Thyroid gland (tissue), 4 donors: ENCODE measurements at regions not wholly inside any gene's neighbourhood (a gene's known extent, or its start where the extent isn't known, plus 50 kb on each side); places are given as distances from the start of the nearest gene placed in this dataset.

Source experiments
- DNase-seq, 2 donors: peaks; one replicate each; pipeline ENCODE4 v3.0.0-alpha.2; 2019
- H3K27ac ChIP-seq, 3 donors: fragments of 200-600 bp; sonication (generic); 1 replicate in 2 of 3; 2 replicates in 1 of 3; pipeline ENCODE4 v1.5.1; 2016 to 2019; ENCODE audit warnings: mild to moderate bottlenecking in 1 of 3, moderate library complexity in 1 of 3
- H3K27me3 ChIP-seq: fragments of 200-600 bp; sonication (generic); one replicate; pipeline ENCODE4 v1.5.1; 2019
- H3K36me3 ChIP-seq, 2 donors: fragments of 200-600 bp; sonication (generic); one replicate each; pipeline ENCODE4 v1.5.1; 2016 to 2019
- H3K4me1 ChIP-seq, 2 donors: fragments of 200-600 bp; sonication (generic); one replicate each; pipeline ENCODE4 v1.5.1; 2017 to 2019
- H3K4me3 ChIP-seq, 3 donors: fragments of 200-600 bp; sonication (generic); replicated peaks in 1 of 3; 1 replicate in 2 of 3; 2 replicates in 1 of 3; pipeline ENCODE4 v1.5.1; 2016; ENCODE audit warnings: mild to moderate bottlenecking in 1 of 3
- H3K9me3 ChIP-seq: fragments of 200-600 bp; sonication (generic); one replicate; pipeline ENCODE4 v1.5.1; 2017
- CTCF ChIP-seq, 6 experiments: fragments of 200-600 bp in 3 of 6; fragments of 450-650 bp in 3 of 6; sonication (generic) in 3 of 6; IDR thresholded peaks; one replicate each; pipeline ENCODE4 v1.5.1; 2016 to 2019; ENCODE audit warnings: antibody characterized with exemption in 6 of 6, mild to moderate bottlenecking in 2 of 6, inconsistent platforms in 1 of 6, moderate library complexity in 1 of 6
- POLR2A ChIP-seq, 2 donors: fragments of 450-650 bp; IDR thresholded peaks; one replicate each; pipeline ENCODE4 v1.6.1; 2017; ENCODE audit warnings: antibody characterized with exemption in 2 of 2, mild to moderate bottlenecking in 2 of 2, moderate library complexity in 1 of 2
- WGBS, 2 donors: methylation state at CpG; one replicate each; pipeline ENCODE4 v1.1.5; 2017; 5-methylcytosine and 5-hydroxymethylcytosine counted together
- intact Hi-C: fragments of 100-400 bp; cut with DNase I; formaldehyde crosslinking; loops from one replicate; pipeline ENCODE4 v1.15.1; 2023

DNA sequence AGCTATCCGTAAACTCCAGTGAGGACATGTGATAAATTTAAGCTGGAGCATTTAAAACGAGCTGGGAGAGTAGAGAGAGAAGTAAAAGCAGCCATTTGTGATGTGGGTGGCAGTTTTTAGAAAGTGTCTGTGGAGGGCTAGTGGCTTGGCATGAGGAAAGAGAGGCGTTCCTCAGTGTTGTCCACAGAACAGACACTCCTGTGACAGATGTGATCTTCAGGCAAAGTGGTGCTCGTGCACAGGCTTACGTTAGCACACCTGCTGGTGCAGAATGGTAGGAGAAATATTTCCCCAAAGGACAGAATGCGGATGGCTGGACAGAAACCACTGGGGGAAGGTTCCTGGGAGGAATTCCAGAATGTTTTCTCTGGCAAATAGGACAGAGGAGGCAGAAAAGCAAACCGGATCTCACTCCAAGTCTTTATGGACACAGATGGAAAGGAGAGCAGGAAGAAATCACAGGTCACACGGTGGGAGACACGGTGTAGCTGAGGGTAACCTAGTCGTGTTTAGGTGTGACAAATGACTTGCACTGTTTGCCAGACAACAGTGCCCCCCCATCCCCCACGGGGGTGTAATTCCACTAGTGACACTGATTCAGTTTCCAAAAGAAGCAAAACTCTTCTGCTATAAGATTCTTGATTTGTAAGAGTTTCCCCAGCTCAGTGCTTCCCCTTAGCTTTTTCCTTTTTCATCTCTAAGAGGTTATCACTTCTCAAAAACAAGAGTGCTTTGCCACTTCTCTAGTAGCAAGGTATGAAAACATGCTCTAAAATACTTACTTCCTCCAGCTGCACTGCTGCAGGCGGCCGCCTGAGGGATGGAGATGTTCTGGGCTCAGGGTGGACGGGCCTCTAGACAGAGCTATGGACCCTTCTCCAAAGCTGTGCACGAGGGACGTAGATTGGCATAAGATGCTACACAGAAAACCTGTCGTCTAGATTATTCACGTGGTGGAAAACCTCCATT, 293.2 kb downstream of the QKI start:
- no peaks in the 10 kb centered on the region for H3K9me3 ChIP-seq
- no peak overlapping the region for H3K27ac ChIP-seq
- H3K36me3 ChIP-seq = no peaks in the 10 kb centered on the region
- intact Hi-C loops = no loop called here
- no peak for DNase-seq
- peaks cover 8 to 21% of the 10 kb centered on the region in 2 donors for H3K4me1 ChIP-seq
- TF ChIP-seq CTCF (IDR thresholded peaks at IDR 0.05) (no peak), POLR2A (IDR thresholded peaks at IDR 0.05) (no peak)
- 46% methylated on average over 16 to 18 of the region's 18 CpGs for WGBS, 2 donors
- H3K4me3 ChIP-seq = no peak overlapping the region
- H3K27me3 ChIP-seq = no peaks in the 10 kb centered on the region

GRCh38 chr6:163706500-163707087, 292.1 kb downstream of the QKI start:
- Histone ChIP-seq H3K27ac (no peak overlapping the region), H3K4me1 (peaks cover 11 to 19% of the 10 kb centered on the region in 2 donors), H3K9me3 (no peaks in the 10 kb centered on the region), H3K36me3 (no peaks in the 10 kb centered on the region), H3K4me3 (no peak overlapping the region), H3K27me3 (no peaks in the 10 kb centered on the region)
- WGBS, 2 donors = 96 to 97% methylated on average over 6 of the region's 6 CpGs
- no peak for TF ChIP-seq CTCF (IDR thresholded peaks at IDR 0.05)
- TF ChIP-seq POLR2A (IDR thresholded peaks at IDR 0.05) = no peak
- intact Hi-C loops = no loop called here
- DNase-seq = no peak

DNA sequence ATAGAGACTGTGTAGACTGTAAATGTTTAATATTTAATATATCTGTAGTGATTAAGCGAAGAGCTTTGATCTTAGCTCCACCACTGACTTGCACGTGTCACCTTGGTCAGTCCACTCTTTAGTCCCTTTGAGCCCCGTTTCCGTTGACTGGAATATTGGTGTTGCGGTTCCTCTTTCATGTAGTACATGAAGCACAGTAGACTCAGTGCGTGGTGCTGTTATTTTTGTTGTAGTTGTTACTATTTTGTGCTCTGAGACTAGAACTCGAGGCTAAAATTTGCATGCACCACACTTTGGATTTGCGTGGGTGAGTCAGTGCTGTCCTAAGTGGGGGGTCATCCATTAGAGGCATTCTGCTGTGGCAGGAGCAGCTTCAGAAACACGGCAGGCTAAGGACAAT, 291.4 kb downstream of the QKI start:
- H3K4me3 ChIP-seq = no peak overlapping the region
- H3K36me3 ChIP-seq = no peaks in the 10 kb centered on the region
- TF ChIP-seq CTCF (IDR thresholded peaks at IDR 0.05) (no peak), POLR2A (IDR thresholded peaks at IDR 0.05) (no peak)
- DNase-seq = no peak
- peaks cover 11 to 19% of the 10 kb centered on the region in 2 donors for H3K4me1 ChIP-seq
- intact Hi-C loops = no loop called here
- H3K27ac ChIP-seq = no peak overlapping the region
- no peaks in the 10 kb centered on the region for H3K9me3 ChIP-seq
- H3K27me3 ChIP-seq = no peaks in the 10 kb centered on the region
- 93 to 95% methylated on average over 9 of the region's 9 CpGs for WGBS, 2 donors

GRCh38 chr6:163702736-163703135, 288.2 kb downstream of the QKI start:
- Histone ChIP-seq H3K27ac (no peak overlapping the region), H3K27me3 (no peaks in the 10 kb centered on the region), H3K36me3 (no peaks in the 10 kb centered on the region), H3K4me3 (no peak overlapping the region), H3K4me1 (peaks cover 3 to 6% of the 10 kb centered on the region in 2 donors), H3K9me3 (no peaks in the 10 kb centered on the region)
- intact Hi-C loops = no loop called here
- DNase-seq = no peak
- TF ChIP-seq POLR2A (IDR thresholded peaks at IDR 0.05) (no peak), CTCF (IDR thresholded peaks at IDR 0.05) (no peak)
- WGBS, 2 donors = 94% methylated on average over 3 of the region's 3 CpGs

DNA sequence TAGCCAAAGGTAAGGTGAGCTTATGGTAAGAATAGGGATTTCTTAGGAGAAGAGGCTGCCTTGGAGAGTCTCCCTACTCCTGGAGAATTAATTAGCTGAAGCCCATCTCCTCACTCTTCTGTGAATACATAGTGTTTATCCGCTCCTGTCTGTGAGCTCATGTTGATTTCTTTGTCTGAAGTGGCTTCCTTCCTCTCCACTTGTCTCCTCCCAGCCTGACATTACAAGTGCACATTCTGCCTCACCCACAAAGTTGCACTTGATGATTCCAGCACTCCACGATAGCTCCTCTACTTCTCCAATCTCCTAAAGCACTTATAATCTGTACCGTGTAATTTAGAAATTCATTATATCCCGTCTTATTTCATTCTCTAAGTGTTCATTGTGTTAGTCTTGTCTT, 287.2 kb downstream of the QKI start:
- no peaks in the 10 kb centered on the region for H3K27me3 ChIP-seq
- no peak overlapping the region for H3K4me3 ChIP-seq
- no peaks in the 10 kb centered on the region for H3K36me3 ChIP-seq
- H3K27ac ChIP-seq = no peak overlapping the region
- no peak for DNase-seq
- peaks cover 0 to 3% of the 10 kb centered on the region in 2 donors for H3K4me1 ChIP-seq
- 31 to 42% methylated on average over 4 of the region's 4 CpGs for WGBS, 2 donors
- intact Hi-C loops = no loop called here
- H3K9me3 ChIP-seq = no peaks in the 10 kb centered on the region
- TF ChIP-seq POLR2A (IDR thresholded peaks at IDR 0.05) (no peak), CTCF (IDR thresholded peaks at IDR 0.05) (no peak)
